GM21786 (cell line): ENCODE measurements at regions not wholly inside any gene's neighbourhood (a gene's known extent, or its start where the extent isn't known, plus 50 kb on each side); places are given as distances from the start of the nearest gene placed in this dataset.
"Not testable (repeated sequence)": the region's sequence is repeated elsewhere in the genome, so short reads cannot be mapped to it uniquely, and the experiment has no call there.

Source experiments
- ATAC-seq: cut with Tn5 transposase; IDR thresholded peaks from one replicate; pipeline ENCODE4 v1.9.1; 2021; ENCODE audit not compliant: unreplicated experiment

DNA sequence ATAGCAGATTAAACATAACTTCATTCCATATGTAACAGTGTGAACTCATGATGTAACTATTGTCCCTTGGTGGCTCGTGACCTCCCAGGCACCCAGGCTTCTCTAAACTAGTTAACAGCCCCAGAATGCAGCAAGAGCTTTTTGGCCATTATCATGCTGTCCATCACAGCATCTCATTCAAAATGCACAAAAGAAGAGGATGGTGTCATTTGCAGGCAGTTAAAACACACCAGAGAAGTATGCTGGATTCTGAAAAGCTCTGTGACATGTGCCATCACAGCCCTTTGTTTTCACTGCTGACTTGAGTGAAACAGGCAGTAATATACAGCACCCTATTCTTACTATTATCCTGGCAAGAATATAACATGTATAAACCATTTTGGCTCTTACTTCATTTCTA lies 117.6 kb upstream of the CHMP2B start:
- no peak for ATAC-seq

DNA sequence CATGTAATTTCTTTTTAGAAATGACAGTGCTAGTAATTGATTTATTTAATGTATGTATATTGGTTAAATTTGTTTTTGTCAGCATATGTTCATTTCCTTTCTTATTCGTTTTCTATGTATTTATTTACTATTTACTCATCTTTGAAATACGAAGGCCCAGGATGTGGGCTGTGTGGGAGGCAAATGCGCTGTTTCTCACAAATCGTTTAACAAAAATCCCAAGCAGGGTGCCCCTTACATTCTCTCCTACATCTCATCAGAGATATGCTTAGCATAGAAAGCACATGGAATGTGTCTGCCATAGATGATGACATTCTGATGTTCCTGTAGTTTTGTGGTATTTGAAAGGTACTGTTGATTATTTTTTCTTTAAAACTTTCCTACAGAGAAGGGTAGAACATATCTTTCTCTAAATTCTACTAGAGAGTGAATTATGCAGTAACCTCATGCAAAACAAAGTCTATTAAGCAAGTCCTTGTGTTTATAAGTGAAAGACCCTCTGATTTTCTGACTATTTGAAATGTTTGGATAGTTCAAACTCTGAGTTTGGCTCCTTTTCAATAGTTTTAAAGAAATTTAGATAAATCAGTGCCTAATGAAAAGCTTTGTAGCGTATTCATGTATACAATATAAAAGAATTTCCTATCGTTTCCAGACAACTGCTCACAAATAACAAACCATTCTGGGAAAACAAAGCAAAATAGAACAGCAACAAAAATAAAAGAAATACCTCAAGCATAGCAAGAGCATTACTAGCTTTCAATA lies 111.1 kb upstream of the VGLL3 start:
- ATAC-seq = no peak

DNA sequence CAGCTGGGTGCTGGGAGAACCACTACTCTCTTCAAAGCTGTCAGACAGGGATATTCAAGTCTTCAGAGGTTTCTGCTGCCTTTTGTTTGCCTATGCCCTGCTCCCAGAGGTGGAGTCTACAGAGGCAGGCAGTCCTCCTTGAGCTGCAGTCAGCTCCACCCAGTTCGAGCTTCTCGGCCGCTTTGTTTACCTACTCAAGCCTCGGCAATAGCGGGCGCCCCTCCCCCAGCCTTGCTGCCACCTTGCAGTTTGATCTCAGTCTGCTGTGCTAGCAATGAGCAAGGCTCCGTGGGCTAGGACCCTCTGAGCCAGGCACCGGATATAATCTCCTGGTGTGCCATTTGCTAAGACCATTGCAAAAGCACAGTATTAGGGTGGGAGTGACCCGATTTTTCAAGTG lies 106.8 kb upstream of the VGLL3 start:
- not testable (repeated sequence) for ATAC-seq

DNA sequence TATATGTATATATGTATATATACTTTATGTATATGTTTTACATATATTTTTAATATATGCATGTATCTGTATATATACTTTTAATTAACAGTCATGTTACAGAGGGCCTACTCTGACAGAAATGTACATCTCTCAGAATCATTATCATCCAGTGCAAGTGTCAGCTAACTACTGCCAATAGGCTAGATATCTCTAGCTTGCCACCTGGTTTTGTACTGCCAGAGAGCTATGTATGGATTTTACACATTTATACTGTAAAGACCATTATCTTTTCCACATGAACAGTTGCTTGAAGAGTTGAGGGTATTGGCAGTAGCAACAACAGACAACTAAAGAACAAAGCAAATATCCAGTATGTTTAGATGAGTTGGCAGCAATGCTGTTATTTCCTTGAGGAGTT lies 99.7 kb upstream of the VGLL3 start:
- no peak for ATAC-seq

DNA sequence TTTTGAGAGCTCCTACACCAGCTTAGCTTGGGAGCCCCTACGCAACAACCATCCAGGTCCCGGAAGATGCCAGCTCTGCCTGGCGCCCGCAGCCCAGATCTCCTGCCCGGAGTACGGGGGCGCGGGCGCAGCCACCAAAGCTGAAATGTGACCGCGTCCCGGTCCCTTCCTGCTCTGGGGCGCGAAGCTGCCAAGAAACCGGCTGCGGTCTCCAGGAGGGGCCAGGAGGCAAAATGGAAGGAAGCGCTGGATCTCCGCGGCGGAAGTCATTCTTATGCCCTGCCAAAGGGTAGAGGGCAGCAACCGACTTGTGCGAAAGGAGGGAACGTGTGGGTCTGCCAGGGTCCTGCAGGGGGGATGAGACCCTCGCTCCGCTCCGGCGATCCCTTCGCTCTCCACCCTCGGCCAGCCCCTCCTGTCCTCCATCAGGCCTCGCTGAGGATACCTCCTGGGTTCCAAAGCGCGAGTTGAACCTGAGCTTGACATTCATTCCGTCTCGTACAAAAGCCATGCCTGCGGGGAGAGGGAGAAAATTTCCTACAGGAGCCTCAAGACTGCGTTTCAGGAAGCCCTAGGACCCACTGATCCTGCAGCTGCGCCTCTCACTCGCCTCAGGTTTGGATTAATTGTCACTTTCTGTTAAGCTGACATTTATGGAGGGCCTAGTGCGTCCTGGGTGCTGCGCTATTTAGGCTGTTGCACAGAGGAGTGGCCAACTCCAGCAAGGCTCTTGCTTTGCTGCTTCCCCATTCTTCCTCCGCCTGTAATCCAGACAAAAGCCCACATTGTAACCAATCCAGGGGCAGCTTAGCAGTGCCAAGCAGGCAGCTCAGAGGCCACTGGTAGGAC lies 98.3 kb upstream of the VGLL3 start:
- ATAC-seq = peak; percentile 72

DNA sequence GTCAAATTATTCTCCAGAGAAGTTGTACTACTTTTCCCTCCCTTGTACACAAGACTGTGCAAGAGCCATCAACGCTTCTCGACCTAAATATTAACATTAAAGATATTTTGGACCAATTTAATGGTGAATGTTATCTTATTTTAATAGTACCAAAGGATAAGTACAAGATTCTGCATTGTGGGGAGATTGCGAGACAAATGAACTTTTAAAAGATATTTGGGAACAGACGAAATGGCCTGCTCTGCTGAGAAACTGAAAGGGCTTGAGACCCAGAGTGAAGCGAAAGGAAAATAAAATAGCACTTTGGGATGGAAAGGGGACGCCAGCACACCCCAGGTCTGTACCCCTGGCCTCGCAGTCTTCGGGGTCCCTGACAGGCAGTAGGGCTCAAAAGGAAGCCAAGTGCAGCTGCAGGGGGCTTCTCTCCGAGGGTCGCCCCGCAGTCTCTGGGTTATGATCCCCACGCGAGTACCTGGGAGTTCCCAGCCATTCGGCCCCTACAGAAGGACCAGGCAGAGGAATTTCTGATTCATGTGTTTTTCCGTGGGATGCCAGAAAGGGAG lies 97.6 kb upstream of the VGLL3 start:
- peak; percentile 14 for ATAC-seq

DNA sequence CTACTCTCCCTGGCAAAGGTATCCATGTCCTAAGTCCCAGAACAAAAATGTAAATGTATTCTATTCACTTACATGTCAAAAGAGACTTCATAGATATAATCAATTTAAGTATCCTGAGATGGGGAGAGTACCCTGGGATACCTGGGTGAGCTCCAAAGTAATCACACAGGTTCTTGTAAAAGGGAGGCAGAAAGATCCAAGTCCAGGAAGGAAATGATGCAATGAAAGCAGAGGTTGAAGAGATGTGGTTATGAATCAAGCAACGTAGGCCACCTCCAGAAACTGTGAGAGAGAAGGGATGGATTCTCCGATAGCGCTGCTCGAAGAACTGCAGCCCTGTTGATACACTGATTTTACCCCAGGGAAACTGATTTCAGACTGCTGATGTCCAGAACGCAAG lies 93.9 kb upstream of the VGLL3 start:
- ATAC-seq = no peak

DNA sequence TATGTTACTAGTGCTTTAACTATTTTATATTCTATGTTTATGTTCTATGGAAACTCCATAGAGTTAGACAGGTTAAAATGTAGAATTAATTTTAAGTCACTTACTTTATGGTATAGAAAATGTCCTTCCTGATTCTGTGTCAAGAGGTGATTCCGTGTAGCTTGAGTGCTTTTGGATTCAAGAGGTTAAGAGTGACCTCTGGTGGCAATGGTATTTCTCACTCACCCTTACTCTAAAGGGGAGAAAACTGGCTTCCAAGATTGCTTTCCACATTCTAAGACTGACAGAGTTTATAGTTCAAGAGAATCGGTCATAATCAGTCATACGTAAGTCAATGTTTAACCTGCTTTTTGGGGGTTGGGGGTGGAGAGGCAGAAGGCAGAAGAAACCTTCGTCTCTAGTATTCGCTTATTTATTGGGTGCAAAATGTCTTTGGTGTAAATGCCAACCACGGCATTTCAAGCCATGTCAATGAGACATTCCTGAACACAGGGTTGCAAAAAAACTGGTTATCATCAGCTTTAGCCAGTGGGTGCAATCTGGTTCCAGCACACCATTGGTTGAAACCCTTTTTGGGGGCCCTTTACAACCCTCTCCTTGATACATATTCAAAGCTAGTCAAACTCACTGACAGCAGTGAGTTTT lies 92.0 kb upstream of the VGLL3 start:
- ATAC-seq = peak; percentile 72

DNA sequence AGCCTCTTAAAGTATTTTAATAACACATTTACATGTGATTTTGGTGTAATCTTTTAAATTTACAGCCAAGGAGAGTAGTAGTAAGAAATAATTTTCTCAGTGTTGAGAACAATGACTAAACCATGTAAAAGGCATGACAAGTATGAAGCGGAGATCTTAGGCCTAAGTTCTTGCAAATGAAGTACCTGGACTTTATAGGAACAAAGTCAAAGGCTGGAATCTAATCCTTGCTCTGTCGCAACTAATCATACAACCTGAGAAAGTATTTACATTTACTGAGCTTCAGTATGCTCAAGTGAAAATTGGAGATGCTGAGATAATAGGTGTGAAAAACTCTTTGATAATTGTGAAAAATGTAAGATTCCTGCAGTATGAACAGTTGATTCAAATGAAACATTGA lies 86.4 kb upstream of the VGLL3 start:
- no peak for ATAC-seq

DNA sequence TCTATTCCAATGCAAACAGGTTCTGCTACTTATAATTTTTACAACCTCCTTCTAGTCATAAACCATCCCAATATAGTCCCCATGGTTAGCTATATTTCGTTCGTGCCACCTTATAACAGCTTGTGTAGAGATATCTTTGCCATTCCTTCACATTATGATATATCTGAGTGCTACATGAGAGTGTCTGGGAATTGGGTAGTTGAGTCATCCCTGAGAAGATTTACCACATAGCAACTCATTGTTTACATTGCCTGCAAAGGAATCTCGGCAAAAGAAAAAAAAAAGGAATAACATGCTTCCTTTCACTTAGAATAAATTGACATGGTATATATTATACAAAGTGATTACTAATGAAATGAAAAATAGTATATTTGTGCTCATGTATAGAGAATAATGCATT lies 86.0 kb upstream of the VGLL3 start:
- ATAC-seq = no peak

DNA sequence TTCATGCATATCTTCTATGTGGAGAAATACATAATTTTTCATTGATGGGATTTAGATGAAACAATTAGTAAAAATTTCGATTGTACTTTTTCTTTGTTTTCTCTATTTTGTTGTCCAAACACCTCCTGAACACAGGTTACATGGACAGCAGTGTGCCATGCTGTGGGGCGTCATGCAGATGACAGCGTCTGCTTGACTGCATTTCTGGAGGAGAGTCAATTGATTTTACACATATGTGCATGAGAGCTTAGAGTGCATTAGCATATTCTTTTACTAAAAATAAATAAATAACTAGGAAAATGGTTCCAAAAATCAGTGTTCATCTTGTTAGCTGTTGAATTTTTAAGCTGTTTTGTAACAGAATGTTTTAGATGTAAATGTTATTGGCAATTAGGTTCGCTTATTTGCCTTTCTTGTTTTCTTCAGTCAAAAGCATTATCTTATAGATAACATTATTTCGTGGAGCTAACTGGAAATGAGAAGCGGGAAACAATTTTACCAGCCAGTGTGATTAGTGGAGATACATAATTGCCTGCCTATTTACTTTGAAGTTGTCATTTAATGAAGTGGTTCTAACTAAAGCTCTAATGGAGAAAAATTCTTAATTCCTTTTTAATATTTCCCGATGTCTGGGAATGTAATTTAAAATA lies 82.7 kb upstream of the VGLL3 start:
- no peak for ATAC-seq

DNA sequence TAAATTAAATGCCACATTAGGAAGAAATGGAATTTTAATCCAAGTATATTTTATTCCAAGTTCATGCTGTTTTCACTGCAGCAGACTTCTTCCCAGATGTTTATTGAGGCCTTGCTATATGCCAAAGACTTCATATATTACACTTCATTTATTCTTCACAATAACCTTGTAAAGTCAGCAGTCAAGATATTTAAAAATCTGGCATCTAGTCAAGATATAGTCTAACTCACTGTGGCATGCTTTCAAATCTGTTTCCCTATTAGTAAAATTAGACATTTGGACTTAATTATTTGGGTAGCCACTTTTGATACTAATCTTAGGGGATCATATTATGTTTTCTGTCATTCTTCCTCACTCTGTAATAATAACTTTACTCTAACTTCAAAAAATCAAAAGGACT lies 81.5 kb upstream of the VGLL3 start:
- ATAC-seq = no peak

DNA sequence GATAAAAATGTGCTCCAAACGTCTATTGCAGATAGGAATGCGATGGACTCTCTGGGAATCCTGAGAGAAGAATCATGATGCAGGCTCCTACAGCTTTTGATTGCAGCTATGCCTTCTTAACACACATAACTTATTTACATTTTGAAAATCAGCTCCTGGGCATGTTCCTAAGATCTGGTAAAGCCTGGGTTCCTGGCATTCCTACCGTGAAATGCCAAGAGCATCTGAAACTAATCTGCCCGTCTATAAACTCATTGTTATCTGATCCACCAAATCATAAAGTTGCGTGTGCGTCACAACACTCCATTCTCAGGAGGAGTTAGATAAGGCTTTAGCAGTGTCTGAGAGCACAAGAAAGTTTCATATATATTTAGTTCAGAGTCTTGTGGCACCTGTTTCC lies 79.0 kb upstream of the VGLL3 start:
- ATAC-seq = no peak

DNA sequence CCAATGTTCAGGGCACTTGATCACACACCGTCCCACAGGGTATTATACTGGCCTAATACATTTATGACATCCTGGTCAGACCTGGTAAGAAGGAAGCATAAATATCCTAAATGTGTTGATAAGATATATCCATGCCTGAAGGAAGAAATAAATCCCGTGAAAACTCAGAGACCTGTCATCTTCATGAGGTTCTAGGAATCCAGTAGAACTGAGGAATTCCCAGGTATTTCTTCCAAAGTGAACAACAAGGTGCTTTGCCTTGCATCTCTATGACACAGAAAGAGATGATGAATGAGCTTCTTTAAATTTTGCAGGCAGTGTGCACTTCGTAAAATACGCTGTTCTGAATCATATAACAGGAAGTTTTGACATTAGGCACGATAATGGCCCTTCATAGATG lies 78.1 kb upstream of the VGLL3 start:
- no peak for ATAC-seq

DNA sequence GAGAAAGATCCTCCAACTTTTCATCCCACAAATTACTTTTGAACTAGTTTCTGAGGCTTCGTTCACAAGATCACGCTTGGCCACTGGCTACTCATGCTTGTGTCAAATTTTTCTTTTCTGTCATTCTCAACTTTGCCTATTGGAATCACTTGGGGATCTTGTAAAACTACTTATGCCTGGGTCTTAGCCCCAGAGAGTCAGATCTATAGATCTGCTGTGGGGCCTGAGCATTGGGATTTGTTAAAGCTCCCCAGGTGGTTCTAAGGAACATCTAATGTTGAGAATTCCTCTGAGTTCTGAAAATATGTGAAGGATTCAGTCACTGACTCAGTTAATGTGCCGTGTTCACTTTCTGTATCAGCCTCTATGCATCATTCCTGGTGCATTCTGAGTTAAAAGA lies 71.7 kb upstream of the VGLL3 start:
- no peak for ATAC-seq

DNA sequence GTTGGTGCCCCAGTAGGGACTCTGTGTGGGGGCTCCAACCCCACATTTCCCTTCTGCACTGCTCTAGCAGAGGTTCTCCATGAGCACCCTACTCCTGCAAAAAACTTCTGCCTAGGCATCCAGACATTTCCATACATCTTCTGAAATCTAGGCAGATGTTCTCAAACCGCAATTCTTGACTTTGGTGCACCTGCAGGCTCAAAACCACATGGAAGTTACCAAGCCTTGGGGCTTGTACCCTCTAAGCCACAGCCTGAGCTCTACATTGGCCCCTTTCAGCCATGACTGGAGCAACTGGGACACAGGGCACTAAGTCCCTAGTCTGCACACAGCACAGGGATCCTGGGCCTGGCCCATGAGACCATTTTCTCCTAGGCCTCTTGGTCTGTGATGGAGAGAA lies 66.5 kb upstream of the VGLL3 start:
- ATAC-seq = no peak

DNA sequence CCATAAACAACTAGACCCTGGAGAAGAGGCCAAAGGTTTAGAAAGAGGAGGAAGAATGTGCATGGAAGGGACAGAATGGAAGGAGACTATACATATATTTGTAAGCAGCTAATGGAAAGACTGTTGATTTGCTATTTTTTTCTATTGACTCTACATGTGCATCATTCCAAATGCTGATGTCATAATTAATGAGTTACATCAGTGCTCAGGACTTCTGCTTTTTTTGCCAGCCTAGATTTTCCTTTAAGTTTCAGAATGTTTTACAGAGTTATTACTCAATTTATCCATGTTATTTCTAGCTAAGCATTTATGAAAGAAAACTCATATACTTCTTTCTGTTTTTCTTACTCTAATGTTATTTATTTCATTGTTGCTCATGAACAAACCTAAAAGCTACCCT lies 62.6 kb upstream of the VGLL3 start:
- no peak for ATAC-seq

DNA sequence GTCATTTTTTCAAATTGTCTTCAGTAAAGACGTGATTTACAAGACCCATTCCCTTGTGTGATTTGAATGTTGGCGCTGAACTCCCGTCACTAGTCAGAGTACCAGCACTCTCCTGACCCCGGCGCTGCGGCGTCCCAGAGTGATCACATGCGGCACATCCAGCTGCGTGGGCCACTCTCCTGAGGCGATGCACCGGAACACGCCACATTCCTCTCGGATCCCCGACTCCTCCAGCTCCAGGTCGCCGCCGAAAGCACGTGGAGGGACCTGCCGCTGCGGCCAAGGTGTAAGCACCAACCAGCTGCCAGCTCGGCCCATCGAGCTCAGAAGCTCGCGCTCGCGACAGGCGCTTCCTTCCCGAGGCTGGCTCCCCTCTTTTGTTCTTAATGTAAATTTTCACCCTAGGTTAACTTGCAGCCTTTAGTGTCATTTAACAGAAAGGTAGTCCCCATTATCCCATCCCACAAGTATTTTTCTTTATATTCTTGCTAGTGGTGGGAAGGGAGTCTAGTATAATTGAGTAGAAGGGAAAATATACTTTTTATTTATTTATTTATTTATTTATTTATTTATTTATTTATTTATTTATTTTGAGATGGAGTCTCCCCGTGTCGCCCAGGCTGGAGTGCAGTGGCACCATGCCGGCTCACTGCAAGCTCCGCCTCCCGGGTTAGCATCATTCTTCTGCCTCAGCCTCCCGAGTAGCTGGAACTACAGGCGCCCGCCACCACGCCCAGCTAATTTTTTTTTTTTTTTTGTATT lies 61.7 kb upstream of the VGLL3 start:
- no peak for ATAC-seq

DNA sequence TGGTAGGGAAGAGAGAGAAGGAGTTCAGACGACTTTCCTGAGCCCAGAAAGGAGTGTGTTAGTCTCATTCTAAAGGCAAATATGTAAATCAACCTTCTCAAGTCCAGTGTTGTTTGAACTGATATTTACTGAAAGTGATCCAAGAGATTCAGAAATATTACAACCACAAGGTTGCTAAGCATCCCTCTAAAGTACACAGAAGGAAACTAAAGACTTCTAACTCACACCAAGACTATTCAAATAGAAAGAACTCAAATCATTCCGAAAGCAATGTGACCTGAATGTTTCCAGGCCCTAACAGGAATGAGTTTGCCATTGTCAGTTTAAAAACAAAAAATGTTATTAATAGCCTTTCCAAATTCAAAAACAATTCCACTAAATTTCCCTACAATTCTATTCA lies 56.9 kb upstream of the VGLL3 start:
- ATAC-seq = no peak

DNA sequence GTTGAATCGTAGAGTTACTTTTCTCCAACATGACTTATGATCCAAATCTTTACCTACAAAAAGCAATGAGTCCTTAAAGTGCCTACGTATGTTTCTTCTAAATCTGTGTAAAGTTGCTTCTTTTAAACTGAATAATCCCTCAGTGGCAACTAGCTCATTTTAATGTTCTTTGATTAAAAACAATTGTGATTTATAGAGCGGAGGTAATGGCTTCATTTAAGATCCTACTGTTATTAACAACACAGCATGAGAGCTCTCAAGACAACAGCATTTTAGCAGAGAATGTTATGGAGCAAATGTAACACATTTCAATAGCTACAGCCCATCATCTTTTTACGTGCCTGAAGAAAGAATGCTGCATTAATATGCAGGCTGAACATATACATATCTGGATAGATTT lies 55.3 kb upstream of the VGLL3 start:
- ATAC-seq = no peak
